ENCODE measurements at regions not wholly inside any gene's neighbourhood (a gene's known extent, or its start where the extent isn't known, plus 50 kb on each side); places are given as distances from the start of the nearest gene placed in this dataset.

DNA sequence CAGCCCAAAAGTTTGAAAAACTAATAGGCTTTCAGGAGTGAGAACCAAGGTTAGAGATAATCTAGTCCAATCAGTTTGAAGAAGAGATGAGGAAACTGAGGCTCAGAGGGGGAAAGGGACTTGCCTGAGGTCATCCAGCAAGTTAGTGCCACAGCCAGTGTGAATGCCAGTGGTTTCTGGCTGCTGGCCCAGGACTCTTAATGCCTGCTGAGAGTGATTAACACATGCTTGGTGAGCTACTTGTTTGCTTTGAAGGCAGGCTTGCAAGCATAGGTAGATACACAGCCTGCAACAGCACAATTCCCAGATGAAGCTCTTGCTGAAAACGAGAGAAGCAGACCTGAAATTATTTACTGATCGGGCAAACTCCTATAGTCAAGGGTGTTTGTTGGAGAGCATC lies 591.6 kb upstream of the SGCD start:
- POLR2A ChIA-PET = no interaction called here
- CTCF ChIA-PET = no interaction called here

DNA sequence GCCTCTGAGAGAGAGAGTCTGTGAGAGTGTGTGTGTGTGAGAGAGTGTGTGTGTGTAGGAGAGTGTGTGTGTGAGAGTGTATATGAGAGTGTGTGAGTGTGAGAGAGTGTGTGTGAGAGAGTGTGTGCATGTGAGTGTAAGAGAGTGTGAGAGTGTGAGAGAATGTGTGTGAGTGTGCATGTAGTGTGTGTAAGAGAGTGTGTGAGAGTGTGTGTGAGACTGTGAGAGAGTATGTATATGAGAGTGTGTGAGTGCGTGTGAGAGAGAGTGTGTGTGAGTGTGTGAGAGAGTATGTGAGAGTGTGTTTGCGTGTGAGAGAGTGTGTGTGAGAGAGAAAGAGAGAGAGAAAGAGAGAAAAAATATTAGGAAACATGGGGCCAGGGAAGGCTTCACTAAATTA lies 588.3 kb upstream of the SGCD start:
- POLR2A ChIA-PET = no interaction called here
- CTCF ChIA-PET = no interaction called here

DNA sequence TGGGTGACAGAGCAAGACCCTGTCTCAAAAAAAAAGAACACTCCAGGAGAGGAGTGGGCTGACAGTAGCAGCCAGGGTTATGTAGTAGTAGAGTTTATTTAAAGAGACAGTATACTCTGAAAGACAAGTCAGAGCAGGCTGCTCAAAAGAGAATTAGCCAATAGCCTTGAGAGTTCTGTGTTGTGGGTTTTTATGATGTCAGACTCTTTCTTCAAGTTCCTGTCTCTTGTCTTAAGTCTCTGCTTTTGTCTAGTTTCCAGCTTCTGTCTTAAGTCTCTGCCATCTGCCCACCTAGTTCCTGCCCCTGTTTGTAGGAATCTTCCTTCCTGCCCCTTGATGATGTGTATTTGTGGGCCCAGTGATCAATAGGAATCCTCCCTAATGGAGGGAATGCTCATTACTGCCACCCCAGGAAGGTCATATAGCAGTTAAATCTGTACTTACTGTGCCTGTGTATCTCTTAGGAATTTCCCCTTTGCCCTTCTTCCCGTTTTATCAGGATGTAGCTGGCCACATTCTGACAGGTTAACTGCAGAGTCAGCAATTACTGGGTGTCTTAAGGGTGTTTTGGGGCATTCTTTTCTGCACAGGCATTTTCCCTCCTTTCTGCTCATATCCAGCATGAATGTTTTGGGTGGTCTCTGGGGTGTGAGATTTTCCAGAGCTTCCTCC lies 580.5 kb upstream of the SGCD start:
- POLR2A ChIA-PET = no interaction called here

DNA sequence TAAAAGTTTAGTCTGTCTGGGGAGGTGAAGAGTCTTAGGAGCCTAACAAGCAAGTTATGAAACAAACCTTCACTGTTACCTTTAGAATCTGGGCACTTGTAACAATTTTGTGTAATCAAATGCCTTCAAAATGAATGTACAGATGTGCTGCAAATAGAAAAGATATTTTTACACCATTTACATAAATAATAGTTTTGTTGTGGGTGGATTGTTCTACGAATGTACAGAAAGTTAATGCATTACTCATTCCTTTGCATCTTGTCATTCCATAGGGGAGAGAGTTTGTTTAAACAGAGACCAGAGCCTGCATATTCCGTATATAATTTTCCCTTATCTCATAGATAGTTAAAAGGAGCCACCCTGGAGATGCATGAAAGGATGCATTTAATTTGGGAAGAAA lies 576.9 kb upstream of the SGCD start:
- CTCF ChIA-PET = no interaction called here
- POLR2A ChIA-PET = no interaction called here

More for the DNA sequence above, 580.5 kb upstream of the SGCD start:
- CTCF ChIA-PET = no interaction called here

DNA sequence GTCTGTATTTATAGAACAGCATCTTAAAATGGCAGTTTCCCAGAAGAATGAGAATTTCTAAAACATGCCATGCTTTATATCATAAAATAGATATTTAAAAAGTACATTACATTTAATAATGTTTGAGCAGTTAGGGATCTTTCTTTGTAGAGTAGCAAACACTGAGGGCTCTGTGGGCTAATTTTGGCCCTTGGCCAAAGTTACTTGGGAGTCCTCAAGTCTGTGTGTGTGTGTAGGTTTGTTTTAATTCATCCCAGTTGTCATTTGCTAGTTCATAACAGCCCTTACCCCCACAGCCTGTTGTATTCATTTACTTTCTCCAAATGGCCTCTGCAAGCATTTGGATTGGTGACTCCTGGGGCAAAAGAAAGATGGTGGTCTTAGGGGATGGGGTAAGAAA lies 576.4 kb upstream of the SGCD start:
- POLR2A ChIA-PET = no interaction called here
- CTCF ChIA-PET = no interaction called here

DNA sequence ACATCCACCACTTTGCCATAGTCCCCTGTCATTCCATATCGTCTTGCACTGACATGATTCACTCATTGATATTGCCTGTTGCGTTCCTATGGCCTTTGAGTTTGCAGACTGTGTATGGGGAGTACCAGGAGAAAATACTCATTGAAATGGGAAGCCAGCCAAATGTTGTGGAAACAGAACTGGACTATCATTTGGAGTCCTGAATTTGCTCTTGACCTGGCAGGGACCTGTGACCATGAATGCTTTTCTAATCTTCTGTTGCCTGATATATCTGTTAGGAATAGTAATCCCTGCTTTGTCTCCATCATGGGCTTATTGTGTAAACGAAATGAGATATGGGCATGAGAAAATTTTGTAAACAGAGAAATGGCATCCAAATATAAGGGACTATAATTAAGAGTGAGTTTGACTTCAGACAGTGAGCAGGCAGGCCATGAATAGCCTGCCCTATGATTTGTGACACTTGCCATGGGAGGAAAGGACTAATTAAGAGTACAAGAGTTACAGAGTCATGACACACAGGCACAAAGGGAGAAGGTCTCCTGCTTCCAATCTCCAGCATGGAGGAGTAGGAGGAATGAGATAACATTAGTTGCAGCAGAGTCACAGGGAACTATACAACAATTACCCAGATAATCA lies 572.9 kb upstream of the SGCD start:
- ChIA-PET POLR2A (no interaction called here), CTCF (interaction anchor here (0.6 kb wide), 1 partner anchor 69 kb away, joined by 4 read pairs; no protein-coding TSS in a partner anchor)

DNA sequence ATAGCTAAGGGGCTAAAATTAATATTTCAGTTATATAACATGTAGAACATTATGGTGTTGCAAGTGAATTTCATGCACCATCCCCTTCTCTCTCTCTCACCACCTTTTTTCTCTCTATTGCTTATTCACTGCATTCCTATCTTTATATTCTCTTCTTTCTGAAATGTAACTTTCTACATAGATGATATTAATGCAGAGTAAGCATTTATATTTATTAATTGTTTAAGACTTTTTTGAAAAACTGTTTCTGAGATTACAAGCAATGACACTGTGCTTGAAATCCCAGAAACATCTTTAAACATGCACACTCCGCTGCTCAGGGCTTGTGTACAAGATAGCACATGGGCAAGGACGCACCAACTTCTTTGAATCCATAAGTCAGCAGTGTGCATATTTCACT lies 567.7 kb upstream of the SGCD start:
- ChIA-PET POLR2A (no interaction called here), CTCF (no interaction called here)

DNA sequence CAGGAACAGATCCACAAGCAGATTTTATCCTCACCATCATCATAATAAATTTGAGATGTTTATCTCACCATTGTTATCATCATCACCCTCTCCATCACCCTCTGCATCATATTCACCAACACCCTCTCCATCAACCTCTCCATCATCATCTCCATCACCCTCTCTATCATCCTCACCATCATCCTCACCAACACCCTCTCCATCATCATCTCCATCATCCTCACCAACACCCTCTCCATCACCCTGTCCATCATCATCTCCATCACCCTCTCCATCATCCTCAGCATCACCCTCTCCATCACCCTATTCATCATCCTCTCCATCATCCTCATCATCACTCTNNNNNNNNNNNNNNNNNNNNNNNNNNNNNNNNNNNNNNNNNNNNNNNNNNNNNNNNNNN lies 567.0 kb upstream of the SGCD start:
- ChIA-PET POLR2A (no interaction called here), CTCF (no interaction called here)

DNA sequence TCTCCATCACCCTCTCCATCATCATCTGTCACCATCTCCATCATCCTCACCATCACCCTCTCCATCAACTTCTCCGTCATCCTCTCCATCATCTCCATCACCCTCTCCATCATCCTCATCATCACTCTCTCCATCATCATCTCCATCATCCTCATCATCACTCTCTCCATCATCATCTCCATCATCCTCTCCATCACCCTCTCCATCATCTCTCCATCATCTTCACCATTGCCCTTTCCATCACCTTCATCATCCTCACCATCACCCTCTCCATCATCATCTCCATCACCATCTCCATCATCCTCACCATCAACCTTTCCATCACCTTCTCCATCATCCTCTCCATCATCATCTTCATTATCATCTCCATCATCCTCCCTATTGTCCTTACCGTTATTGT lies 565.5 kb upstream of the SGCD start:
- POLR2A ChIA-PET = no interaction called here
- CTCF ChIA-PET = no interaction called here

DNA sequence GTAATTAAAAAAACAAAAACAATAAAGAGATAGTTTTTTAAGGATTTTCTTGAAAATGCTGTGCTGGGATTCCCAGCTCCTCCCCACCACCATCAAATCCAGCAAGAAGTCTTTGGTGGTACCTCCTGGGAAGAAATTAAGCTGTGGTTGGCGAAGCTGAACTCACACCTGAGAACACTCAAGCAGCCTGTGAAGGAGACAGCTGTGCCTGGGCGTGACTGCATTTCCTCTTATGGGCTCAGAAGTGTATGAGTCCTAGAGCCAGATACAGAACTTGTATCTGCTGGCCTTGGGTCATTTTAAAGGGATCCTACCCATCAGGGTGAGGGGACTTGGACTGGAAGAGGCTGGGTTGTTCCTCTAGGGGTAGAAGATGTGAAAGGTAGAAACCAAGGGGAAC lies 561.2 kb upstream of the SGCD start:
- POLR2A ChIA-PET = no interaction called here
- CTCF ChIA-PET = no interaction called here

DNA sequence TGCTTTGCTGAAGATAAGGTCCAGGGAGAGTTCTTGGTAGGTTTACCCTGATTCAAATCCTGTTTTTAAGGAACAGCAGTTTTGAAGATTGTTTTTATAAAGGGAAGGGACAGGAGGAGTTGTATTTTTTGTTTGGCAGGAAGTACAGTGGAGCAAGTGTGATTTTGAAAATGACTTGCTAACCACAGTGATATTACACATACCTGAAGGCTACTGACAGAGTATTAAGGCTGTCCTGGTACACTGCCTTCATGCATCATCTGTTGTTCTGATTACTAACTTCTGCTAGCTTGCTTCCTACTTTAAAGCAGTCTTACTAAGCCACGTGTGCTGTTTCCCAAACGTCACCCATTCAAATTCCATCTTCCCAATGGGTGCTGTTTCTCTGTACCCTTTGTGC lies 559.5 kb upstream of the SGCD start:
- ChIA-PET CTCF (no interaction called here), POLR2A (no interaction called here)

DNA sequence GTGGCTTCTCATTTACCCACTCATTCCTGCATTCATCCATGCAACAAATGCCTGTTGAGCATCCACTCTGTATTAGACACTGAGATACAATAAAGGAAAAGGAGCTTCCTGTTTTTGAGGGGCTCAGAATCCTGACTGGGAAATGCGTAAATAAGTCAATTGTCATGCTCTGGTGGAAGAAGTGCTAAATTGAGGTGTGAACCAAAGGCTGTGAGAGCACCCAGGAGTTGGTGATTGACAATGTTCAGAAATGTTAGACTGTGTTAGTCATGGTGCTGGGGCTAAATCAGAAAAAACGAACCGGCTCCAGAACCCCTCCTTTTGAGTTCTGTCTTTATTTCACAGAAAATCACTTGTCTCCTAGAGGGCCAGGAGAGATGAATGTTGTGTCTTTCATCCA lies 558.6 kb upstream of the SGCD start:
- POLR2A ChIA-PET = no interaction called here

DNA sequence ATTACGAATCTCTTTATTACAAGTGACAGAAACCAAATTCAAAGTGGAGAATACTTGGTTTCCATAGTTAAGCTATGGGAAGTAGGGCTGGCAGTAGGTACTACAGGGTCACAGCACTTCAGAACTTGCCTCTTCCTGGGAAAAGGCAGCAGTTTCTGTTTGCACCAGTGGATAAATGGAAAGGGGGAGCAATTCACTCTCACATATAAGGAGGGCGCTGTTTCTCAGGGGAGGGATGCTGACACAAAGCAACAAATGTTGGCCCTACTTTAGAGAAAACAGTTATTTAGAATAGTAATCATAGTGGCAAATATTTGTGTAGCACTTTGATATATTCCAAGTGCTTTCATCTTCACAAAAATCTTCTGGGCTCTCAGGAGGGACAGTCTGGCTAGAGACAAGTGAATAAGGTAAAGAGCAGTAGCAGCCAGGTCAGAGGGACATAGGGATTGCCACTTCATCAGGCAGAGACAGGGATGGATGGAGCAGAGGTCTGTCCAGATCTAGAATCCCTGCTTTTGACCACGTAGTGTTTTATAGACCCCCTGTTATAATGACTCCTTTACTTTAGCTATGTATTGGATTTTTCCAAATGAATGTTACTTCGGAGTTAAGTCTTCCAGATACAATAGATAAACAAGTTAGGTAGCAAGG lies 554.8 kb upstream of the SGCD start:
- ChIA-PET POLR2A (no interaction called here), CTCF (no interaction called here)

More for the DNA sequence above, 558.6 kb upstream of the SGCD start:
- CTCF ChIA-PET = no interaction called here

DNA sequence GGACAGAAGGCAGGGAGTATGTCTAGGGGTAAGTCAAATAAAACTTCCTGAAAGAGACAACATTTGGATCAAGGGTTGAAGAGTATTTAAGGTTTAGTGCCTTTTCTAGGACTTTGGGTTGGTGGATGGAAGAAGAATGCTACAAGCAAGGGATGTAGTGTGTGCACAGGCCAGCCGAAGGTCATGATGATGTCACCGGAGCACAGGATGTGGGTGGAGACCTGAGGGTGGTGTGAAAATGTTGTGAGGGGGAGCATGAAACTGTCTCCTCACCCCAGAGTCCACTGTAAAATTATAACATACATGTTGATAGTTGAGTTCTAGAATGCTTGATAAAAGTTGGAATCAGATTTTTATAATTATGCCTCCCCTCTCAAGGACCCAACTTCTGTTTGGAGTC lies 553.3 kb upstream of the SGCD start:
- ChIA-PET CTCF (no interaction called here), POLR2A (no interaction called here)

DNA sequence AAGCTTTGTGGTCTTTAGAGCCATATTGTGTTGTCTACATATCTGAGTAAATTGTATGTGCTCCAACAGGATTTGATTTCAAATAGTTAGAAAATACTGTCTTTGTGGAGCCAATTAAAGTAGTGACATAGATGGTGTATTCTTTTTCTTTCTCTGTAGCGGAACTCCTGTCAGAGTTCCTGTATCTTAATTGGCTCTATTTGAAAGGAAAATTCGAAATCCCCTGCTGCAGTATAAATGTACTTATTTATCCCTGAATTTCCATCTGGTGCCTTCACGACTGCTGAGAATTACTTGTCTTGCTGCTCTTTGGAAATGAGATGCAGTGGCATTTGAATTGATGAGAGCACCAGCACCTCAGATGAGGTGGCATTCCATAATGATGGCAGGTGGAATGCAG lies 546.7 kb upstream of the SGCD start:
- ChIA-PET POLR2A (no interaction called here), CTCF (no interaction called here)

DNA sequence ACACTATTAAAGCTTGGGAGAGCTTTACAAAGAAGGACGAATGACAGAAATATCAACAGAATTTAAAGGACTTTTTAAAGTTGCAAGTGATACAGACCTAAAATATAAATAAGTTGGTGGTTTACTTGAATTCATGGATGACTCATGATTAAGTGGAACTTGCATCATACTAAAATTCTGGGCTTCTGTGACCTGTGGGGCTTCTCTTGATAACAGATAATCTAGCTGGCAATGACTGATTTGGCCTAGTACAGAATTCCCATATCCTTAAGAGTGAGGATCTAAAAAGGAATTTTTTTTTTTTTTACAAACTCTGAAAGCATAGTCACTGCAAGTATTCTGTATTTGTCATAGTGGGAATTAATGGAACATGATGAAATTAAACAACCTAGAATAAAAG lies 543.7 kb upstream of the SGCD start:
- ChIA-PET CTCF (no interaction called here), POLR2A (no interaction called here)

DNA sequence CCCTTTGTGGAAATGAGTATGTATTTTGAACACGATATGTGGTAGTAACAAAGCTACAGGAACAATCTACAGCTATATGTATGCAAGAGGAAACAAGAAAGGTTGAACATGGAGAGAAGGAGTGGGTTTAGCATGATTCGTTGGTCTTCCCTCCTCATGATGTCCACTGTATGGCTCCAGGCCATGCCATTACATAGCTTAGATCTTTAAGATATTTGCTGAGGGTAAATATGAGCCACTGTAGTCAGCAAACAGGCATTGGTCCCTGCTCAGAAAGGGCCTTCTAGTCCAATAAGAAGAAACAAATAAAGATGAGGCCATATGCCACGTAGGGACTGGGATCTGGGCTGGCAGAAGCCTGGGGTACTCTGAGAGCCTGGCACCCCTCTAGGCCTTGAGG lies 543.2 kb upstream of the SGCD start:
- ChIA-PET CTCF (interaction anchor here (0.6 kb wide), 1 partner anchor 587 kb away, joined by 3 read pairs; no protein-coding TSS in a partner anchor), POLR2A (no interaction called here)

DNA sequence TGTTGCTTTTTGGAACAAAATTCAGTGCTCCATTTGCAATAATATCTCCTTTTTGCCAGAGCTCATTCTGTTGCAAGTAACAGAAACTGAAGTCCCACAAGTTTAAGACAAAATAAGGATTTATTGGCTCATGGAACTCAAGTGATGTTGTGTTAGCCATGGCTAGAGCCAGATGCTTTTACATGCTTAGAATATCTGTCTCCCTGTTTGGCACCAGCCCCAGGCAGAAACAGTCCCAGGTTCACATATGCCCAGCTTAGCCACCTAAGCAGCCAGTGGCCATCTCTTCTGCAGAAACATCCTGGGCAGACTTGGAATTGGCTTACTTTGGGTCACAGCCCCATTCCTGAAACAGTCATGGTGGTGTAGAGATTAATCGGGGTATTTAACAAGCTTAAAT lies 540.9 kb upstream of the SGCD start:
- ChIA-PET CTCF (no interaction called here), POLR2A (interaction anchor here (0.6 kb wide), 1 partner anchor 49 kb away, joined by 7 read pairs; no protein-coding TSS in a partner anchor)

DNA sequence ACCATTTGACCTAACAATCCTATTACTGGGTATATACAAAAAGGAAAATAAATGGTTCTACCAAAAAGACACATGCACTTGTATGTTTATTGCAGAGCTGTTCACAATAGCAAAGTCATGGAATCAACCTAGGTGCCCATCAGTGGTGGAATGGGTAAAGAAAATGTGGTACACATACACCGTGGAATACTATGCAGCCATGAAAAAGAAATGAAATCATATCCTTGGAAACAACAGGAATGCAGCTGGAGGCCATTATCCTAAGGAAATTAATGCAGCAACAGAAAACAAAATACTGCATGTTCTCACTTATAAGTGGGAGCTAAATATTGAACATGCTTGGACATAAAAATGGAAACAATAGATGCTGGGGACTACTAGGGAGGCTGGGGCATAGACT lies 534.1 kb upstream of the SGCD start:
- CTCF ChIA-PET = no interaction called here
- POLR2A ChIA-PET = no interaction called here

DNA sequence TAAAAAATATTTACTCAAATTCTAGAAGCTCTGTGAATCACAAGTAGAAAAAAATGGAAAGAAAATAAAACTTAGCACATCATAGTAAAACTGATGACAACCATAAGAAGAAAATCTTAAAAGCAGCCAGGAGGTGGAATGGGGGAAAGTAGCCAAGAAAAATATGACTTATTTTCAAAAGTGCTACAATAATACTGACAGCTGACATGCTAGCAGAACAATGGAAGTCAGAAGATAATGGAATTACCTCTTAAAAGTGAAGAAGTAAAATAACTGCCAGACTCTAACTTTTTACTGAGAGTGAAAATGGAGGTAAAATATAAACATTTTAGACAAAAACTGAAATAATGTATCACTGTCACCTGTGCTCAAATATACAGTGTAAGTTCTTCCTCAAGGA lies 532.2 kb upstream of the SGCD start:
- POLR2A ChIA-PET = no interaction called here
- CTCF ChIA-PET = no interaction called here

DNA sequence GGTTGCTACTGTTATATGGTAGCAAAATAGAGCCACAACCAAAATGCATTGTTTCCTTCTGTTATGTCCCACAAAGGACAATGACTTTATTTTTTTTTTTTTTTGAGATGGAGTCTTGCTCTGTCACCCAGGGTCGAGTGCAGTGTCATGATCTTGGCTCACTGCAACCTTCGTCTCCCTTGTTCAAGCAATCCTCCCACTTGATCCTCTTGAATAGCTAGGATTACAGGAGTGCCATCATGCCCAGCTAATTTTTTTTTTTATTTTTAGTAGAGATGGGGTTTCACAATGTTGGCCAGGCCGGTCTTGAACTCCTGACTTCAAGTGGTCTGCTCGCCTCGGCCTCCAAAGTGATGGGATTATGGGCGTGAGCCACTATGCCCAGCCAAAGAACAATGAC lies 527.7 kb upstream of the SGCD start:
- ChIA-PET POLR2A (no interaction called here), CTCF (interaction anchor here (0.6 kb wide), 1 partner anchor 10 kb away, joined by 3 read pairs; no protein-coding TSS in a partner anchor)
